Small intestine (tissue), 7 donors: ENCODE measurements at regions not wholly inside any gene's neighbourhood (a gene's known extent, or its start where the extent isn't known, plus 50 kb on each side); places are given as distances from the start of the nearest gene placed in this dataset.

Experiments
- DNase-seq, 2 donors: peaks; one replicate each; pipeline versions ENCODE4 v3.0.0 to v3.0.0-alpha.2; 2013
- FAIRE-seq: peaks from 2 replicates; lab custom pipeline; 2012; peaks lifted over from hg19 to GRCh38; lab: Jason Lieb, UNC
- H3K27ac ChIP-seq, 3 donors: one replicate each; pipeline ENCODE4 v1.5.1; 2013; ENCODE audit warnings: low read length in 2 of 3, mild to moderate bottlenecking in 2 of 3, control low read depth in 1 of 3, inconsistent platforms in 1 of 3, low read depth in 1 of 3, moderate library complexity in 1 of 3
- H3K27me3 ChIP-seq, 3 donors: one replicate each; pipeline ENCODE4 v1.6.1; 2013; ENCODE audit warnings: low read length in 3 of 3, inconsistent platforms in 1 of 3; ENCODE audit not compliant: control insufficient read depth in 3 of 3, insufficient read depth in 3 of 3
- H3K36me3 ChIP-seq, 3 donors: one replicate each; pipeline ENCODE4 v1.6.1; 2013; ENCODE audit warnings: low read length in 3 of 3, inconsistent platforms in 1 of 3, low read depth in 1 of 3, mild to moderate bottlenecking in 1 of 3, moderate library complexity in 1 of 3; ENCODE audit not compliant: control insufficient read depth in 3 of 3, insufficient read depth in 2 of 3
- H3K4me1 ChIP-seq, 3 donors: one replicate each; pipeline ENCODE4 v1.6.1; 2013; ENCODE audit warnings: low read length in 2 of 3, inconsistent platforms in 1 of 3, low read depth in 1 of 3, mild to moderate bottlenecking in 1 of 3, moderate library complexity in 1 of 3; ENCODE audit not compliant: control insufficient read depth in 3 of 3, insufficient read depth in 2 of 3
- H3K4me3 ChIP-seq, 3 donors: one replicate each; pipeline ENCODE4 v1.5.1; 2013; ENCODE audit warnings: low read length in 3 of 3, control low read depth in 1 of 3, inconsistent platforms in 1 of 3, low read depth in 1 of 3, mild to moderate bottlenecking in 1 of 3, moderate library complexity in 1 of 3
- H3K9me3 ChIP-seq, 2 donors: one replicate each; pipeline ENCODE4 v1.6.1; 2013; ENCODE audit warnings: low read depth in 1 of 2, low read length in 1 of 2; ENCODE audit not compliant: control insufficient read depth in 2 of 2, insufficient read depth in 1 of 2
- WGBS, 3 donors: extraction: QIAGEN DNeasy Blood & Tissue Kit; methylation state at CpG; one replicate each; pipeline ENCODE4 v1.1.7; 2013; 5-methylcytosine and 5-hydroxymethylcytosine counted together
- donor health status: healthy with polysubstance abuse.
- donor health status: control.
- donor health status: control.
- donor health status: Bipolar disorder and iron deficiency.
- donor health status: healthy.

GRCh38 chr10:36675458-36675880, 449.9 kb upstream of the ANKRD30A start:
- no peak for FAIRE-seq
- WGBS, 3 donors = 58 to 71% (median 59%) methylated on average over 4 of the region's 4 CpGs

GRCh38 chr10:36671607-36672006, 453.8 kb upstream of the ANKRD30A start:
- 64 to 76% (median 68%) methylated on average over 8 of the region's 8 CpGs for WGBS, 3 donors
- Histone ChIP-seq H3K36me3 (no peaks in the 10 kb centered on the region), H3K27ac (no peak overlapping the region), H3K4me1 (no peaks in the 10 kb centered on the region), H3K27me3 (no peaks in the 10 kb centered on the region), H3K4me3 (no peak overlapping the region), H3K9me3 (no peaks in the 10 kb centered on the region)
- FAIRE-seq (no peak), DNase-seq (no peak)

More at GRCh38 chr10:36675458-36675880, 449.9 kb upstream of the ANKRD30A start:
- Histone ChIP-seq H3K27me3 (no peaks in the 10 kb centered on the region), H3K27ac (no peak overlapping the region), H3K9me3 (peaks cover 0 to 4% of the 10 kb centered on the region in 2 donors), H3K4me1 (no peaks in the 10 kb centered on the region), H3K36me3 (no peaks in the 10 kb centered on the region), H3K4me3 (no peak overlapping the region)
- DNase-seq = no peak

- H3K4me1 ChIP-seq = no peaks in the 10 kb centered on the region
- DNase-seq (no peak), FAIRE-seq (no peak)
- no peak overlapping the region for H3K4me3 ChIP-seq
- no peaks in the 10 kb centered on the region for H3K36me3 ChIP-seq
- no peak overlapping the region for H3K27ac ChIP-seq
- H3K27me3 ChIP-seq = no peaks in the 10 kb centered on the region
- WGBS, 3 donors = 82 to 94% (median 88%) methylated on average over 4 of the region's 4 CpGs
- H3K9me3 ChIP-seq = no peaks in the 10 kb centered on the region
Observed at GRCh38 chr10:36670621-36671402, 454.6 kb upstream of the ANKRD30A start.

GRCh38 chr10:36669615-36670352, 455.6 kb upstream of the ANKRD30A start:
- Histone ChIP-seq H3K9me3 (no peaks in the 10 kb centered on the region), H3K27me3 (no peaks in the 10 kb centered on the region), H3K36me3 (no peaks in the 10 kb centered on the region), H3K4me3 (no peak overlapping the region), H3K4me1 (no peaks in the 10 kb centered on the region), H3K27ac (no peak overlapping the region)
- no peak for DNase-seq
- FAIRE-seq = no peak
- WGBS, 3 donors = 27 to 53% (median 42%) methylated on average over 2 of the region's 2 CpGs

- no peaks in the 10 kb centered on the region for H3K4me1 ChIP-seq
- DNase-seq (no peak), FAIRE-seq (no peak)
- no peak overlapping the region for H3K27ac ChIP-seq
- no peaks in the 10 kb centered on the region for H3K36me3 ChIP-seq
- peaks cover 0 to 2% of the 10 kb centered on the region in 2 donors for H3K9me3 ChIP-seq
- H3K27me3 ChIP-seq = no peaks in the 10 kb centered on the region
- no peak overlapping the region for H3K4me3 ChIP-seq
Observed at GRCh38 chr10:36666451-36666850, 458.9 kb upstream of the ANKRD30A start.

- DNase-seq (no peak), FAIRE-seq (no peak)
- 75 to 82% (median 80%) methylated on average over 4 of the region's 4 CpGs for WGBS, 3 donors
- H3K4me3 ChIP-seq = no peak overlapping the region
- peaks cover 0 to 2% of the 10 kb centered on the region in 2 donors for H3K9me3 ChIP-seq
- H3K27ac ChIP-seq = no peak overlapping the region
- no peaks in the 10 kb centered on the region for H3K4me1 ChIP-seq
- no peaks in the 10 kb centered on the region for H3K27me3 ChIP-seq
- no peaks in the 10 kb centered on the region for H3K36me3 ChIP-seq
Observed at GRCh38 chr10:36662571-36662970, 462.8 kb upstream of the ANKRD30A start.

GRCh38 chr10:36650274-36650673, 475.1 kb upstream of the ANKRD30A start:
- Histone ChIP-seq H3K9me3 (no peaks in the 10 kb centered on the region), H3K27me3 (no peaks in the 10 kb centered on the region)
- FAIRE-seq = no peak

GRCh38 chr10:36647540-36647939, 477.9 kb upstream of the ANKRD30A start:
- H3K4me1 ChIP-seq = no peaks in the 10 kb centered on the region
- H3K4me3 ChIP-seq = no peak overlapping the region
- no peak for FAIRE-seq
- H3K9me3 ChIP-seq = no peaks in the 10 kb centered on the region
- DNase-seq = no peak
- no peak overlapping the region for H3K27ac ChIP-seq
- H3K36me3 ChIP-seq = no peaks in the 10 kb centered on the region
- no peaks in the 10 kb centered on the region for H3K27me3 ChIP-seq
- WGBS, 3 donors = 83 to 88% (median 87%) methylated on average over 10 of the region's 10 CpGs

More at GRCh38 chr10:36650274-36650673, 475.1 kb upstream of the ANKRD30A start:
- 81 to 86% (median 86%) methylated on average over 6 of the region's 6 CpGs for WGBS, 3 donors
- no peak for DNase-seq
- no peak overlapping the region for H3K27ac ChIP-seq
- no peaks in the 10 kb centered on the region for H3K36me3 ChIP-seq
- H3K4me3 ChIP-seq = no peak overlapping the region
- H3K4me1 ChIP-seq = no peaks in the 10 kb centered on the region
